GM19328 (cell line): ENCODE measurements at regions not wholly inside any gene's neighbourhood (a gene's known extent, or its start where the extent isn't known, plus 50 kb on each side); places are given as distances from the start of the nearest gene placed in this dataset.

Source experiments
- ATAC-seq: cut with Tn5 transposase; IDR thresholded peaks from one replicate; pipeline ENCODE4 v1.9.1; 2021; ENCODE audit warnings: mild to moderate bottlenecking, moderate library complexity; ENCODE audit not compliant: unreplicated experiment

DNA sequence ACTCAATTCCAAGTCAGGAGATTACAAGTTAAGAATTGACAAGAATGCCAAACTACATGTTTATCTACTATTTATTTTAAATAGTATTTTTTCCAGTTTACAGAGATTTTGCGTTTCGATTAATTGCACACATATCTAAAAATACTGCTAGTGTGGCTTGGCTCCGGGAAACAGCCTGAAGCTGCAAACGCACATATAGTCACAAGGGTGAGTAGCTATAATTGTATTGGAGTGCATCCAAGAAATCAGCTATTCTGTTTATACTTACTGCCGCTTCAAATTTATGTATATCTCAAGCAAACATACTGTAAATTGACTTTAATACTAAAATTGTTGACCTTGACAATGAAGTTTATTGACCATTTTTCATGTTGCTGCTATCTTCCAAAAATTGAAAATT lies 77.0 kb upstream of the PLSCR5 start:
- ATAC-seq = no peak

DNA sequence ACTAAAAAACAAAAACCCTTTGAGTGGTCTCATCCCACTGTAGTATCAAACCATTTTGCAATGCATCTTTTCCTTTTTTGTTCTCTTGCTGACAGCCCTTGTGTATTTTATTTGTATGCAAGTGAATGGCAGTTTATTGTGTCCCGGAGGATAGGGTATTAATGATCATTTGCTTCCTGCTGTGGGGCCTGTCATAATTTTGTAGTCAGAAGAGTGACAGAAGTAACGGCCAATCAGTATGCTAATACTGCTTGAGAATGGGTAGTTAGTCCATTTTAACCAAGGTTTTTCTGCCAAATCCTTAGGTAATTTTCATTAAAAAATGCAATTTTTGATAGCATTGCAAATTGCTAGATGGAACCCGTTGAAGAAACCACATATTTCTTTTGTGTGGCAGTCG lies 75.5 kb upstream of the PLSCR5 start:
- no peak for ATAC-seq

DNA sequence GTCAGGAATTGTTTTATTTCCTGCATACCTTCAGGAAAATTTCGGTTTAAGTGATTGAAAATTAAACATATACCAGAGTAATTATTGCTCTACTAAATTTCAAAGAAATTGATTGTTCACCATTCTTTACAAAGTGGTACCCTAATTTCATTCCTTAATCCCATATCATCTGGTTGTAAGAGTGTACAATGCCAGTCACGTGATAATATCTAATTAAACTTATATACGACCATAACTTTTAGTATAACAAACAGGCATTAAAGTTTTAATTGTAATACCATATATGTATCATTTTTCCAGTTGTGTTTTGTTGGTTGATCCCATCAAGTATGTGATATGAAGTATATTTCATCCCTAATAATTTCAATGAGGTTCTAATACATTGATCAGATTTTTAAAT lies 74.8 kb upstream of the PLSCR5 start:
- no peak for ATAC-seq

DNA sequence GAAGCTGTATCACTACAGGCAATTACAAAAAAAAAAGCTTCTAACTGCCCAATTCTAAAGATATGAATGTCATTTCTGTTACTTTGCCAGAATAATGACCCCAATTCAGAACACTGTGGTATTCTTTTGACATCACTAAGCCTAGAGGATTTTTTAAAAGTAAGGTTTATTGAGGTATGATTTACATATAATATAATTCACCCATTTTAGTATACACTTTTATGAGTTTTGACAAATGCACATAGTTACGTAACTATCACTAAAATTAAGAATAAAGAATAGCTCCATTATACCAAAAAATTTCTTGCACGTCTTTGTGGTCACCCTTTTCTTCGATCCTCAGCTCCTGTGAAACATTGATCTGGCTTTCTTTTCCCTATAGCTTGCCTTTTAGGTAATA lies 74.0 kb upstream of the PLSCR5 start:
- no peak for ATAC-seq

DNA sequence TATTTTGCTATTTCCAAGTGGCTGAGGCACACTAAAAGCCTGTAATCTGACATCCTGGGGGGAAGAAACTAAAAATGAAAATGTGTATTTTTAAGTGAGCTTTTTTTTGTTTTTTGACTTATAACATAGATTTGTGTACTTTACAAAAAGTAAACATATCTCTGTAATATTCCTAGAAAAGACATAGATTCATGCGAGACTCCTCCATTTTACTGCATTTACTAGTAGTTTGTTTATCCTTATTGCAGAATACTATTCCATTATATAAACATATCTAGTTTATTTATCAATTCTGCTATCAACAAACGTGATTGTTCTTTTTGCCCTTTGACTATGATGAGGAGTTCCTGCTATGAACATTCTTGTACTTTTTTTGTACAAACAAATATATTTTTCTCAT lies 67.8 kb upstream of the PLSCR5 start:
- ATAC-seq = no peak

DNA sequence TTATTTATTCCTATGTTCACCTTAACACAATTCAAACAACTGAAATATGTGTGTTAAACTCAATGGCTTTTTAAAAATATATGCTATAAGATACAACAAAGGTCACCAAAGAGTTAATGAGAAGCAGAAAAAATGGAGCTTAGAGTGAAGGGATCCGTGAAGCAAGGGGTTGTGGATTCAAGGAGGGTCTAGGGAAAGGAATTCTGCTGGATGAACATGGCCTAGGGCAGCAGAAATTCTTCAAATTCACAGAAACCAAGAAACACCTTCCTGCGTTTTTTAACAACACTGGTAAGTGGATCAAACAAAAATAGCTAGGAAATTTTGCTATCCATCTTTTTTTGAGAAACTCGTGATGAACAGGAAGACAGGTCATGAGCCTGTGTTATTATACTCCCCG lies 59.3 kb upstream of the PLSCR5 start:
- ATAC-seq = no peak

DNA sequence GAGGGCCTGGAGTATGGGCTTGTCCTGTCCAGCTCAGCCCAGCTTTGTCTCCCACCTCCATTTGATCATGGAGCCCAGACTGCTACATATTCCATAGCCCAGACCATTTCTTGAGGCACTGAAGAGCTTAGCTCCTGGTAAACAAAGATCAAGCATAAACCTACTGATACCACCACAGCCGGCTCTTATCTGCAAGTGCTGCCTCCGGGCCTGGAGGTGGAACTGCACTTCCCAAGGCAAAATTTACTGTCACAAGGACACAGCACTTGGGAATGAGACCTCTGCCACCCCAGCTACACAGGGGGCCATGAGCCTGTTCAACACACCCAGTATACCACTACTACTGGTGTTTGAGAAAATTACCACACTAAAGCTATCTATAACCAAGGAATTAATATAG lies 53.7 kb upstream of the PLSCR5 start:
- ATAC-seq = no peak

DNA sequence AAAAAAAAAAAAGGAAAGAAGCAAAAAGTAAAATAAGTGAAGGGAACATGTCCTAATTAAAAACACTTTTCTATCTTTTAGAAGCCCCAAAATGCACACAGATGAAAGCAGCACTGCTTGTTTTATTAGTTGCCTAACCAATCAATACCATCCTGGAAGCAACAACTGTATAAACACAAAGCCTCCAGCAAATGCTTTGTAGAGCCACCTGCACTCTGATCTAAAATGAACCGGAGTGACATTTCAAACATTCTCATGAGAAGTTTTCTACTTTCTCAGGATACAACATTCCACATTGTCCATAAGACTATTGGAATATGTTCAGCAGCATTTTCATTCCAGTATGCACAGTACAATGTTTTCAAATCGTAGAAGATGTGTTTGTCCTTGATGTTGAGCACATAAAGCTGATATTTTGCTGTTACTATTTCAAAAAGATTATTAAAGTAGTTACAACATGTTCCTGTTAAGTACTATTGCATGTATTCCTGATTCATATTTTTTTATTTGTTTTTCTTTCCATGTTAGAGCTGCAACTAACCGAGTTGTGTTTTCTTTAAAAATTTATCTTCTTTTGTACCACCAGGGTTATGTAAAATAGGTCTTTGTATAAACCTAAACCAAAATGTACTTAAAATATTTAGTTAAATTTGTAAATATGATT lies 50.3 kb upstream of the PLSCR5 start:
- ATAC-seq = no peak
